Neural cell (in vitro differentiated cells): ENCODE measurements at regions not wholly inside any gene's neighbourhood (a gene's known extent, or its start where the extent isn't known, plus 50 kb on each side); places are given as distances from the start of the nearest gene placed in this dataset.

Experiments
- H2AFZ ChIP-seq: fragments of 200-600, 300-800 bp; sonication (generic), shearing (Covaris generic); 2 replicates; pipeline ENCODE4 v1.6.0; 2014; ENCODE audit warnings: low read depth, mild to moderate bottlenecking, antibody characterized with exemption, low read length, moderate library complexity
- H3F3A ChIP-seq: fragments of 200-600 bp; shearing (Covaris generic); 2 replicates; pipeline ENCODE4 v1.6.1; 2016; ENCODE audit warnings: mild to moderate bottlenecking, moderate library complexity, mixed read lengths, antibody characterized with exemption, low read length; ENCODE audit not compliant: insufficient read depth, poor library complexity, severe bottlenecking
- H3K27ac ChIP-seq: fragments of 200-600, 300-800 bp; sonication (generic), shearing (Covaris generic); 2 replicates; pipeline ENCODE4 v1.5.1; 2014; ENCODE audit warnings: mild to moderate bottlenecking, low read length, moderate library complexity
- H3K27me3 ChIP-seq: fragments of 300-800, 200-600 bp; sonication (generic), shearing (Covaris generic); 2 replicates; pipeline ENCODE4 v1.6.0; 2014; ENCODE audit warnings: mild to moderate bottlenecking, low read depth, low read length, moderate library complexity; ENCODE audit not compliant: insufficient read depth
- H3K36me3 ChIP-seq: fragments of 300-800, 200-600 bp; sonication (generic), shearing (Covaris generic); 2 replicates; pipeline ENCODE4 v1.5.1; 2014; ENCODE audit warnings: mild to moderate bottlenecking, antibody characterized with exemption, low read length, moderate library complexity; ENCODE audit not compliant: insufficient read depth
- H3K4me2 ChIP-seq: fragments of 300-800, 200-600 bp; sonication (generic), shearing (Covaris generic); 2 replicates; pipeline ENCODE4 v1.6.0; 2014; ENCODE audit warnings: mild to moderate bottlenecking, low read length
- H3K4me3 ChIP-seq: fragments of 300-800, 200-600 bp; sonication (generic), shearing (Covaris generic); 2 replicates; pipeline ENCODE4 v1.5.1; 2014; ENCODE audit warnings: mild to moderate bottlenecking, low read length, moderate library complexity
- H3K79me2 ChIP-seq: fragments of 200-600 bp; shearing (Covaris generic); replicated peaks from 2 replicates; pipeline ENCODE4 v1.6.0; 2014; ENCODE audit warnings: mild to moderate bottlenecking, low read length, moderate library complexity; ENCODE audit not compliant: insufficient read depth
- H3K9ac ChIP-seq: fragments of 300-800, 200-600 bp; sonication (generic), shearing (Covaris generic); 2 replicates; pipeline ENCODE4 v1.6.1; 2016; ENCODE audit warnings: mild to moderate bottlenecking, low read length, mixed read lengths
- H3K9me2 ChIP-seq: fragments of 200-600 bp; shearing (Covaris generic); 2 replicates; pipeline ENCODE4 v1.6.1; 2016; ENCODE audit warnings: mild to moderate bottlenecking, low read length, mixed read lengths; ENCODE audit not compliant: insufficient read depth
- H3K9me3 ChIP-seq: fragments of 200-600, 300-800 bp; sonication (generic), shearing (Covaris generic); 2 replicates; pipeline ENCODE4 v1.6.1; 2016; ENCODE audit warnings: mild to moderate bottlenecking, mixed run types, low read length, moderate library complexity, mixed read lengths
- H4K20me1 ChIP-seq: fragments of 200-600 bp; shearing (Covaris generic); 2 replicates; pipeline ENCODE4 v1.6.1; 2016; ENCODE audit warnings: mild to moderate bottlenecking, mixed run types; ENCODE audit not compliant: insufficient read depth
- EP300 ChIP-seq: fragments of 450-650 bp; conservative IDR thresholded peaks from 2 replicates; pipeline ENCODE4 v1.6.1; 2014; ENCODE audit warnings: antibody characterized with exemption, mild to moderate bottlenecking, moderate library complexity; ENCODE audit not compliant: poor library complexity, severe bottlenecking
- EZH2 ChIP-seq: fragments of 200-600, 300-800 bp; shearing (Covaris generic), sonication (generic); IDR thresholded peaks from 2 replicates; pipeline ENCODE4 v1.6.1; 2014; ENCODE audit warnings: antibody characterized with exemption, low read length, borderline replicate concordance, mild to moderate bottlenecking; ENCODE audit not compliant: insufficient read depth, poor library complexity, severe bottlenecking
- MXI1 ChIP-seq: fragments of 450-650 bp; conservative IDR thresholded peaks from 2 replicates; pipeline ENCODE4 v1.6.1; 2014; ENCODE audit warnings: antibody characterized with exemption, mild to moderate bottlenecking; ENCODE audit not compliant: poor library complexity, severe bottlenecking
- POLR2AphosphoS5 ChIP-seq: IDR thresholded peaks from 2 replicates; pipeline ENCODE4 v1.6.1; 2012
- RAD21 ChIP-seq: fragments of 450-650 bp; conservative IDR thresholded peaks from 2 replicates; pipeline ENCODE4 v1.6.1; 2014; ENCODE audit warnings: antibody characterized with exemption, mild to moderate bottlenecking, moderate library complexity
- SMC3 ChIP-seq: fragments of 450-650 bp; conservative IDR thresholded peaks from 2 replicates; pipeline ENCODE4 v1.6.1; 2014; ENCODE audit warnings: antibody characterized with exemption, mild to moderate bottlenecking, moderate library complexity; ENCODE audit not compliant: poor library complexity
- TAF1 ChIP-seq: IDR thresholded peaks from 2 replicates; pipeline ENCODE4 v1.6.1; 2012; ENCODE audit warnings: low read depth
- TF ChIP-seq, protein P1 (sequence below): fragments of 450-650 bp; IDR thresholded peaks from 2 replicates; pipeline ENCODE4 v1.5.1; 2014; ENCODE audit warnings: antibody characterized with exemption, mild to moderate bottlenecking, moderate library complexity; ENCODE audit not compliant: poor library complexity, severe bottlenecking
- TF ChIP-seq, protein P2 (sequence below): IDR thresholded peaks from 2 replicates; pipeline ENCODE4 v1.6.1; 2012; ENCODE audit warnings: borderline replicate concordance

DNA sequence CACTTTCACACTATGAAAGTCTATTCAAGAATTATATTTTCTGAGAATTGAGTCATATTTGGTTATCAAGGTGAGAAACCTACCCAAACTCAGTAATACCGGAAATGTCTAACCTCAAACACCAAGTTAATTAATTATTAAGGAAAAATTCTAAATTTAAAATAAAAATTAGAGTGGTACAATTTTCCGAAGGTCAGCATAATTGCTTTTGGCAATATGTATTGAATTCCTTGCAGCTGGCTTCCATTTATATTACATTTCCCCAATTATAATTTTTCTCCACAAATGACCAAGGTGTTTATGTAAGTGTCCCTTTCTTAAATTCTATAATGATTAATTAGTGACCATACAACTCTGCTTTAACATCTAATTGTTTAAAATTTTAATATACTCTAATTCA is 316.0 kb upstream of the IRAK1BP1 start:
- H3K4me2 ChIP-seq = no peak overlapping the region
- H3K36me3 ChIP-seq = no peaks in the 10 kb centered on the region
- TF ChIP-seq EZH2 (no peak), POLR2AphosphoS5 (no peak), SMC3 (no peak), RAD21 (no peak), MXI1 (no peak), TAF1 (no peak), EP300 (no peak)
- TF ChIP-seq, protein P1, sequence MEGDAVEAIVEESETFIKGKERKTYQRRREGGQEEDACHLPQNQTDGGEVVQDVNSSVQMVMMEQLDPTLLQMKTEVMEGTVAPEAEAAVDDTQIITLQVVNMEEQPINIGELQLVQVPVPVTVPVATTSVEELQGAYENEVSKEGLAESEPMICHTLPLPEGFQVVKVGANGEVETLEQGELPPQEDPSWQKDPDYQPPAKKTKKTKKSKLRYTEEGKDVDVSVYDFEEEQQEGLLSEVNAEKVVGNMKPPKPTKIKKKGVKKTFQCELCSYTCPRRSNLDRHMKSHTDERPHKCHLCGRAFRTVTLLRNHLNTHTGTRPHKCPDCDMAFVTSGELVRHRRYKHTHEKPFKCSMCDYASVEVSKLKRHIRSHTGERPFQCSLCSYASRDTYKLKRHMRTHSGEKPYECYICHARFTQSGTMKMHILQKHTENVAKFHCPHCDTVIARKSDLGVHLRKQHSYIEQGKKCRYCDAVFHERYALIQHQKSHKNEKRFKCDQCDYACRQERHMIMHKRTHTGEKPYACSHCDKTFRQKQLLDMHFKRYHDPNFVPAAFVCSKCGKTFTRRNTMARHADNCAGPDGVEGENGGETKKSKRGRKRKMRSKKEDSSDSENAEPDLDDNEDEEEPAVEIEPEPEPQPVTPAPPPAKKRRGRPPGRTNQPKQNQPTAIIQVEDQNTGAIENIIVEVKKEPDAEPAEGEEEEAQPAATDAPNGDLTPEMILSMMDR = no peak
- TF ChIP-seq, protein P2, sequence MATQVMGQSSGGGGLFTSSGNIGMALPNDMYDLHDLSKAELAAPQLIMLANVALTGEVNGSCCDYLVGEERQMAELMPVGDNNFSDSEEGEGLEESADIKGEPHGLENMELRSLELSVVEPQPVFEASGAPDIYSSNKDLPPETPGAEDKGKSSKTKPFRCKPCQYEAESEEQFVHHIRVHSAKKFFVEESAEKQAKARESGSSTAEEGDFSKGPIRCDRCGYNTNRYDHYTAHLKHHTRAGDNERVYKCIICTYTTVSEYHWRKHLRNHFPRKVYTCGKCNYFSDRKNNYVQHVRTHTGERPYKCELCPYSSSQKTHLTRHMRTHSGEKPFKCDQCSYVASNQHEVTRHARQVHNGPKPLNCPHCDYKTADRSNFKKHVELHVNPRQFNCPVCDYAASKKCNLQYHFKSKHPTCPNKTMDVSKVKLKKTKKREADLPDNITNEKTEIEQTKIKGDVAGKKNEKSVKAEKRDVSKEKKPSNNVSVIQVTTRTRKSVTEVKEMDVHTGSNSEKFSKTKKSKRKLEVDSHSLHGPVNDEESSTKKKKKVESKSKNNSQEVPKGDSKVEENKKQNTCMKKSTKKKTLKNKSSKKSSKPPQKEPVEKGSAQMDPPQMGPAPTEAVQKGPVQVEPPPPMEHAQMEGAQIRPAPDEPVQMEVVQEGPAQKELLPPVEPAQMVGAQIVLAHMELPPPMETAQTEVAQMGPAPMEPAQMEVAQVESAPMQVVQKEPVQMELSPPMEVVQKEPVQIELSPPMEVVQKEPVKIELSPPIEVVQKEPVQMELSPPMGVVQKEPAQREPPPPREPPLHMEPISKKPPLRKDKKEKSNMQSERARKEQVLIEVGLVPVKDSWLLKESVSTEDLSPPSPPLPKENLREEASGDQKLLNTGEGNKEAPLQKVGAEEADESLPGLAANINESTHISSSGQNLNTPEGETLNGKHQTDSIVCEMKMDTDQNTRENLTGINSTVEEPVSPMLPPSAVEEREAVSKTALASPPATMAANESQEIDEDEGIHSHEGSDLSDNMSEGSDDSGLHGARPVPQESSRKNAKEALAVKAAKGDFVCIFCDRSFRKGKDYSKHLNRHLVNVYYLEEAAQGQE = no peak
- H3K79me2 ChIP-seq = no peaks in the 10 kb centered on the region
- H3K9ac ChIP-seq = no peak overlapping the region
- no peaks in the 10 kb centered on the region for H3K9me3 ChIP-seq
- H3K27me3 ChIP-seq = no peaks in the 10 kb centered on the region
- H3K9me2 ChIP-seq = no peaks in the 10 kb centered on the region
- H2AFZ ChIP-seq = no peak overlapping the region
- no peak overlapping the region for H3K27ac ChIP-seq
- no peaks in the 10 kb centered on the region for H4K20me1 ChIP-seq
- H3F3A ChIP-seq = no peaks in the 10 kb centered on the region
- no peak overlapping the region for H3K4me3 ChIP-seq

- Histone ChIP-seq H3K79me2 (no peaks in the 10 kb centered on the region), H4K20me1 (no peaks in the 10 kb centered on the region), H3K9ac (no peak overlapping the region), H3K27me3 (no peaks in the 10 kb centered on the region), H3K9me3 (no peaks in the 10 kb centered on the region), H3K36me3 (no peaks in the 10 kb centered on the region), H3K27ac (no peak overlapping the region), H3K9me2 (no peaks in the 10 kb centered on the region), H3K4me3 (no peak overlapping the region), H3F3A (no peaks in the 10 kb centered on the region), H2AFZ (no peak overlapping the region), H3K4me2 (no peak overlapping the region)
- TF ChIP-seq POLR2AphosphoS5 = no peak
Observed at GRCh38 chr6:78552435-78552834, 314.9 kb upstream of the IRAK1BP1 start.

DNA sequence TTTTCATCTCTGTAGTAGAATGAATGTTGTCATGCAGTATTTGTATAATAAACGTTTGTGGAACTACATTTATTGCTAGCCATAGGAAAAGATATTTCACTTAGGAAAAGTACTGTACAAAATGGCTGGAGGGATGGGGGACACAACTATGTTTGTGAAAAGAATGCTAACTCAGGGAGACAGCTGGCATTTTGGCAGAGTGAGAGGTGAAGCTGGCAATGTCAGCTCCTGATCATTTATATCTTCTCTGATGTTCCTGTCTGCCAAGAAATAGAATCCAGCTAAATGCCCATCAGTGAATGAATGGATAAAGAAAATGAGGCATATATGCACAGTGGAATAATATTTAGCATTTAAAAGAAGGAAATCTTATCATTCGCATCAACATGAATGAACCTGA is 313.0 kb upstream of the IRAK1BP1 start:
- no peaks in the 10 kb centered on the region for H3F3A ChIP-seq

More for the DNA sequence above, 313.0 kb upstream of the IRAK1BP1 start:
- H3K36me3 ChIP-seq = no peaks in the 10 kb centered on the region
- no peaks in the 10 kb centered on the region for H3K27me3 ChIP-seq
- H2AFZ ChIP-seq = no peak overlapping the region
- TF ChIP-seq, protein P2 = no peak
- TF ChIP-seq POLR2AphosphoS5 (no peak), RAD21 (no peak), EP300 (no peak), SMC3 (no peak)
- no peak overlapping the region for H3K4me2 ChIP-seq
- no peaks in the 10 kb centered on the region for H3K9me2 ChIP-seq
- no peaks in the 10 kb centered on the region for H3K79me2 ChIP-seq
- no peak overlapping the region for H3K9ac ChIP-seq
- no peaks in the 10 kb centered on the region for H3K9me3 ChIP-seq
- no peaks in the 10 kb centered on the region for H4K20me1 ChIP-seq
- no peak overlapping the region for H3K4me3 ChIP-seq
- H3K27ac ChIP-seq = no peak overlapping the region
